Upper lobe of right lung (tissue), 1 donor: ENCODE measurements at regions not wholly inside any gene's neighbourhood (a gene's known extent, or its start where the extent isn't known, plus 50 kb on each side); places are given as distances from the start of the nearest gene placed in this dataset.
"Not testable (repeated sequence)": the region's sequence is repeated elsewhere in the genome, so short reads cannot be mapped to it uniquely, and the experiment has no call there.

ENCODE experiments used
- ATAC-seq: fragments of 200-7000 bp; cut with Tn5 transposase; one replicate; pipeline ENCODE4 v1.9.1; 2020; ENCODE audit warnings: mild to moderate bottlenecking, moderate library complexity
- DNase-seq: peaks from one replicate; pipeline ENCODE4 v3.0.0-alpha.2; 2020
- H3K27ac ChIP-seq: fragments of 200-600 bp; one replicate; pipeline ENCODE4 v1.8.0; 2022
- H3K27me3 ChIP-seq: fragments of 200-600 bp; one replicate; pipeline ENCODE4 v1.8.0; 2022; ENCODE audit warnings: mild to moderate bottlenecking
- H3K36me3 ChIP-seq: fragments of 200-600 bp; one replicate; pipeline ENCODE4 v1.8.0; 2022
- H3K4me1 ChIP-seq: fragments of 200-600 bp; one replicate; pipeline ENCODE4 v1.8.0; 2022
- H3K4me3 ChIP-seq: fragments of 200-600 bp; one replicate; pipeline ENCODE4 v1.8.0; 2022; ENCODE audit warnings: mild to moderate bottlenecking
- H3K9me3 ChIP-seq: fragments of 200-600 bp; one replicate; pipeline ENCODE4 v1.8.0; 2022
- intact Hi-C: fragments of 100-400 bp; cut with DNase I; formaldehyde crosslinking; loops from one replicate; pipeline ENCODE4 v1.11.0; 2022
- TF ChIP-seq, protein P1 (sequence below): fragments of 200-600 bp; IDR thresholded peaks from one replicate; pipeline ENCODE4 v1.8.0; 2022; ENCODE audit warnings: antibody characterized with exemption
- donor health status: DM: no; HTN: yes; CAD: no; lungs with severe emphysema.

DNA sequence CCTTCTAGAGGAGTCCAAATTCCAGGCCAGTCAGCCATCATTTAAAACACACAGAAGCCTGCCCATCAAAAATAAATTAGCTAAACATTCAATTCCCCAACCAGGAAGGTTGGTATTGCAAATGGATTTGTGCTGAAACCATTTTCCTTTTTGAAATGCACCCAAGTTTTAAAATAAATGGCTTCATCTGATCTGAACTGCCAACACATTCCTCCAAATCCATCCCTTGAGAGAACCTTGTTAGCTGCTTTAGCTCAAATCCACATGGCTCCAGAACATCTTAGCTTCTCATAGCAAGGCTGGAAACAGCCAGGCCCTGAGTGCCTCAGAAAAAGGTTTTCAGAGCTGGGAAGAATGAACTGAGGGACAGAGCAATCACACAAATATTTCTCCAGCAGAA, 306.3 kb downstream of the FZD1 start:
- no peaks in the 10 kb centered on the region for H3K9me3 ChIP-seq
- H3K4me3 ChIP-seq, result no peak overlapping the region
- no peak overlapping the region for H3K27ac ChIP-seq
- H3K36me3 ChIP-seq, result no peaks in the 10 kb centered on the region
- H3K27me3 ChIP-seq, result no peaks in the 10 kb centered on the region
- intact Hi-C loops, result no loop called here
- no peak for DNase-seq
- ATAC-seq, result no peak
- TF ChIP-seq, protein P1, sequence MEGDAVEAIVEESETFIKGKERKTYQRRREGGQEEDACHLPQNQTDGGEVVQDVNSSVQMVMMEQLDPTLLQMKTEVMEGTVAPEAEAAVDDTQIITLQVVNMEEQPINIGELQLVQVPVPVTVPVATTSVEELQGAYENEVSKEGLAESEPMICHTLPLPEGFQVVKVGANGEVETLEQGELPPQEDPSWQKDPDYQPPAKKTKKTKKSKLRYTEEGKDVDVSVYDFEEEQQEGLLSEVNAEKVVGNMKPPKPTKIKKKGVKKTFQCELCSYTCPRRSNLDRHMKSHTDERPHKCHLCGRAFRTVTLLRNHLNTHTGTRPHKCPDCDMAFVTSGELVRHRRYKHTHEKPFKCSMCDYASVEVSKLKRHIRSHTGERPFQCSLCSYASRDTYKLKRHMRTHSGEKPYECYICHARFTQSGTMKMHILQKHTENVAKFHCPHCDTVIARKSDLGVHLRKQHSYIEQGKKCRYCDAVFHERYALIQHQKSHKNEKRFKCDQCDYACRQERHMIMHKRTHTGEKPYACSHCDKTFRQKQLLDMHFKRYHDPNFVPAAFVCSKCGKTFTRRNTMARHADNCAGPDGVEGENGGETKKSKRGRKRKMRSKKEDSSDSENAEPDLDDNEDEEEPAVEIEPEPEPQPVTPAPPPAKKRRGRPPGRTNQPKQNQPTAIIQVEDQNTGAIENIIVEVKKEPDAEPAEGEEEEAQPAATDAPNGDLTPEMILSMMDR, result no peak
- H3K4me1 ChIP-seq, result no peaks in the 10 kb centered on the region

DNA sequence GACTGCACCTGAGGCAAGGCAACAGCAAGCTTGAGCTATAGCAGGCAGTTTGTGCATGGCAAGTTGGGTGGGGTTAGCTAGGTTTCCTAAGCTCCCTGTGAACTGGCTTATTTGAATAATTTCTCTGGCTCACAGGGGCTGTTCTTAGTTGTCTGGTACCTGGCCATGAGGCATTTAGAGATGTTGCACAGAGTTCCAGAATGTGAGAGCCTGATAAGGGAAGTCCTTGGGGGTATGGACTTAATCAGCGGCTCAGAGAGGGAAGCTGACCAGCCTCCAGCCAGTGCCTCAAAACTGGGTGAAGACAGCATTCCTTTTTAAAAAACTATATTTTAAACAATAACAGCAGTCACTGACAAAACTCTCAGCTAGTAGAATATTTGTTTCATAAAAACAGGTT, 307.4 kb downstream of the FZD1 start:
- Histone ChIP-seq H3K4me3 (no peak overlapping the region), H3K36me3 (no peaks in the 10 kb centered on the region), H3K27ac (no peak overlapping the region), H3K27me3 (no peaks in the 10 kb centered on the region), H3K9me3 (peaks cover 4% of the 10 kb centered on the region), H3K4me1 (no peaks in the 10 kb centered on the region)
- ATAC-seq, result no peak
- TF ChIP-seq, protein P1, result no peak
- DNase-seq, result no peak
- intact Hi-C loops, result no loop called here

DNA sequence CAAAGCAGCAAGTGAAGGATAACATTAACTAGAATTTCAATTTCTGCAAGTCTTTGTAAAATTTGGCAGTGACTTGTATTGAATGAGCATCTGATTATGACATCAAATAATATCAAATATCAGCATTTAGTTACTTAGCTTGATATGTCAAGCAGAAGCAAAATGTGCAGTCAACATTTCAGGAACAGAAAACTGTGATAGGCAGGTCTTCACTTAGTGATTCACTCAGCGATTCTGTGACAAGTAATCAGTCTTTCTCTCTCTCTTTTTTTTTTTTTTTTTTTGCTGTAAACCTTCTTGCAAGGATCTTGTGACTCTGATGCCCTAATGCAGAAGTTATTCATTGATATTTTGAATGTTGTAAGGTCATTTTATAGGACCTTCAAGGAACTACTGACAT, 307.1 kb downstream of the MTERF1 start:
- intact Hi-C loops, result no loop called here
- ATAC-seq (no peak), DNase-seq (no peak)
- no peaks in the 10 kb centered on the region for H3K4me1 ChIP-seq
- H3K9me3 ChIP-seq, result peaks cover 4% of the 10 kb centered on the region
- TF ChIP-seq, protein P1, result no peak
- no peaks in the 10 kb centered on the region for H3K36me3 ChIP-seq
- H3K27ac ChIP-seq, result no peak overlapping the region
- no peak overlapping the region for H3K4me3 ChIP-seq
- no peaks in the 10 kb centered on the region for H3K27me3 ChIP-seq

DNA sequence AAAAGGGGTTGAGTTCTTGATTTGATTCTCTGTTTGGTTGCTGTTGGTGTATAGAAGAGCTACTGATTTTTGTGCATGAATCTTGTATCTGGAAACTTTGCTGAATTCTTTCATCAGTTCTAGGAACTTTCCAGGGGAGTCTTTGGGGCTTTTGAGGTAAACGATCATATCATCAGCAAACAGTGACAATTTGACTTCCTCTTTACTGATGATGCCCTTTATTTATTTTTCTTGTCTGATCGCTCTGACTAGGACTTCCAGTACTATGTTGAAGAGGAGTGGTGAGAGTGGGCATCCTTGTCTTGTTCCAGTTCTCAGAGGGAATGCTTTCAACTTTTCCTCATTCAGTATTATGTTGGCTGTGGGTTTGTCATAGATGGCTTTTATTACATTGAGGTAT, 304.0 kb downstream of the MTERF1 start:
- H3K27ac ChIP-seq, ATAC-seq, DNase-seq, H3K4me3 ChIP-seq, H3K4me1 ChIP-seq, H3K36me3 ChIP-seq, H3K9me3 ChIP-seq, H3K27me3 ChIP-seq, intact Hi-C loops: not testable (repeated sequence)

DNA sequence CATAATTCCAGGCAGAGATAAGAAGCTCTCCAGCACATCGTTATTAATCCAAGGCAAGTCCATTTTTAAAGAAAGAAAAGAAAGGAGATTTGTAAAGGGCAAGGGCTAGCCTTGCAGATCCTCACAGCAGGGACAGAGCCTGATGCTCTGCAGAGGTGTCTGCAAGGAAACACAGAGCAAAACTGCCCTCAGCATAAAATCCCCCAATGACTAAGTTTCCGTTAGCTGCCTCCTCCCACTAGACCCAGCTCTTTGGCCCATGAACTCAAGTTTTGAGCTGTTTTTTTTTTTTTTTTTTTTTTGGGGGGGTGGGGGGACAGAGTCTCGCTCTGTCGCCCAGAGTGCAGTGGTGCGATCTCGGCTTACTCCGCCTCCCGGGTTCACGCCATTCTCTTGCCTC, 300.7 kb downstream of the MTERF1 start:
- no peaks in the 10 kb centered on the region for H3K36me3 ChIP-seq
- DNase-seq, result no peak
- no peak overlapping the region for H3K27ac ChIP-seq
- H3K27me3 ChIP-seq, result no peaks in the 10 kb centered on the region
- intact Hi-C loops, result no loop called here
- TF ChIP-seq, protein P1, result no peak
- no peak overlapping the region for H3K4me3 ChIP-seq
- ATAC-seq, result no peak
- peaks cover 4% of the 10 kb centered on the region for H3K9me3 ChIP-seq
- H3K4me1 ChIP-seq, result no peaks in the 10 kb centered on the region

DNA sequence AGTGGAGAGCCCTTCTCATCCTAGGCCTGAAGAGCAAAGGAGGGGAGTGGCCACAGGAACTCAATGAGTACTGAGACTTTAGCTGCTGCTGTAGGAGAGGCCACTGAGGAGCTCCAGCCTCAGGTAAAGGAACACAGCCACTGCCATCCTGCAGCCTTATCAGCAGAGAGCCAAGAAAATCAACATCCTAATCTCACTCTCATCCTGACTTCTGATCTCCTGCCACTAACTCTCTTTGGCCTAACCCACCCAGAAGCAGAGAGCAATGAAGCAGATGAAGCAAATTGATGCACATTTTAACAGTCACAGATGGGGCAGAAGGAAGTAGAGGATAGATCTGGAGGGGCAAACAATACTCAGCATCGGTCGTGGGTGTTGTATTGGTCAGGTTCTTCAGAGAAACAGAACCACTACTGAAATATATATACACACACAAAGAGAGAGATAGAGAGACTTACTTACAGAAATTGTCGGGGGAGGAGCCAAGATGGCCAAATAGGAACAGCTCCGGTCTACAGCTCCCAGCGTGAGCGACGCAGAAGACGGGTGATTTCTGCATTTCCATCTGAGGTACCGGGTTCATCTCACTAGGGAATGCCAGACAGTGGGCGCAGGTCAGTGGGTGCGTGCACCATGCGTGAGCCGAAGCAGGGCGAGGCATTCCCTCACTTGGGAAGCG, 297.6 kb downstream of the MTERF1 start:
- DNase-seq (no peak), ATAC-seq (no peak)
- Histone ChIP-seq H3K36me3 (no peaks in the 10 kb centered on the region), H3K27ac (no peak overlapping the region), H3K4me3 (no peak overlapping the region), H3K4me1 (no peaks in the 10 kb centered on the region), H3K9me3 (no peaks in the 10 kb centered on the region), H3K27me3 (no peaks in the 10 kb centered on the region)
- intact Hi-C loops, result no loop called here
- TF ChIP-seq, protein P1, result no peak
